DMS 273 (cell line): ENCODE measurements at regions not wholly inside any gene's neighbourhood (a gene's known extent, or its start where the extent isn't known, plus 50 kb on each side); places are given as distances from the start of the nearest gene placed in this dataset.

Experiments used
- DNase-seq: peaks from one replicate; lab custom pipeline; 2025; ENCODE audit not compliant: unreplicated experiment; lab: John Stamatoyannopoulos, UW

GRCh38 chr1:231108516-231109302 is 53.1 kb upstream of the TRIM67 start:
- DNase-seq, result no peak

GRCh38 chr1:231107600-231108326 is 54.1 kb upstream of the TRIM67 start:
- DNase-seq, result no peak

- DNase-seq, result no peak
These were observed 54.7 kb upstream of the TRIM67 start for GRCh38 chr1:231107151-231107550.

GRCh38 chr1:231106347-231106746 is 55.5 kb upstream of the TRIM67 start:
- DNase-seq, result peak; percentile 55

- no peak for DNase-seq
These were observed 56.9 kb upstream of the TRIM67 start for GRCh38 chr1:231104917-231105316.

GRCh38 chr1:231103961-231104360 is 57.9 kb upstream of the TRIM67 start:
- DNase-seq, result no peak

GRCh38 chr1:231099996-231100767 is 60.1 kb upstream of the FAM89A start:
- peak; percentile 7 for DNase-seq

GRCh38 chr1:231099311-231099710 is 59.3 kb upstream of the FAM89A start:
- DNase-seq, result no peak

GRCh38 chr1:231095595-231095994 is 55.5 kb upstream of the FAM89A start:
- DNase-seq, result no peak

- DNase-seq, result no peak
These were observed 54.4 kb upstream of the FAM89A start for GRCh38 chr1:231094421-231094820.

GRCh38 chr1:231093156-231093922 is 53.3 kb upstream of the FAM89A start:
- DNase-seq, result no peak

- DNase-seq, result no peak
These were observed 52.3 kb upstream of the FAM89A start for GRCh38 chr1:231092380-231092779.

- DNase-seq, result peak; percentile 20
These were observed 51.8 kb upstream of the FAM89A start for GRCh38 chr1:231091831-231092301.

- DNase-seq, result no peak
These were observed 51.4 kb upstream of the FAM89A start for GRCh38 chr1:231091415-231091814.
